Stimulated activated CD8-positive, alpha-beta memory T cell treated with anti-CD3 and anti-CD28 coated beads, Interleukin-12 subunit alpha, Interleukin-12 subunit beta, amount 100 ng/mL, for 4 hours (primary cell): ENCODE measurements at regions not wholly inside any gene's neighbourhood (a gene's known extent, or its start where the extent isn't known, plus 50 kb on each side); places are given as distances from the start of the nearest gene placed in this dataset.
"Not testable (repeated sequence)": the region's sequence is repeated elsewhere in the genome, so short reads cannot be mapped to it uniquely, and the experiment has no call there.

Experiments
- DNase-seq: peaks from one replicate; pipeline ENCODE4 v3.0.0-alpha.2; 2020; ENCODE audit warnings: low read depth

DNA sequence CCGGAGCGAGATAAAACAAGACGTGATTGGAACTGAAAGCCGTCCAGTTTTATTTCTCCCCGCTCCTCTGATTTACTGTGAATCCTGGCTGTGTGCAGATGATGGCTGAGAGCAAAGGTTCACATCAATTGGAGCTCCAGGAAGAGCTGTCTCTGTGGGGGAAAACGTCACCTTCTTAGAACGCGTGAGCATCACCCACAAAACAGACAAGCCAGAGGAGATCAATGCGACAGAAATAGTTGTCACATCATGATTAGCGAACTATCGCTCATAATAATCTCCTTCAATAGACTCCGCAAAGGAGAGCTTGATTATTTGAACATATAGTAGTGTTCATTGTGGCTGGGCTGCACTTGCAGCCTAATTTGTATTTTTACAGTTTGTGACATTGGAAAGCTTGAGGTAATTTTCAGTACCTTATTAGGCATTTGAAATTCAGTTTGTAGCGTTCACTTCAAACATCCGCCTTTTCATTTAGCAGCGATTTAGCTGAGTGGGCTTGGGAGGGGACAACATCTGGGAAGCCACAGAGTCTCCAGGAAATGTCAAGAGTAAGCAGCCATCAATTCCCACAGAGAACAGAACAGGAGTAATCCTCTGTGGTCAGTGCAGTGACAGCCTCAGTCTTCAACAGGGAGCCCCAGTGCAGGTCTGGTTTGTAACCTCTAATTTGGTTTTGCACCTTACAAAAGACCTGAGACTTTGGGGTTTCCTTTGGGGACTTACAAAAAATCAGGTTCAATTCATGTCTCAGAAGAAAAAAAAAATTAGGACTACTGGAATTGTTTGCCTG lies 276.8 kb upstream of the PFKP start:
- no peak for DNase-seq

DNA sequence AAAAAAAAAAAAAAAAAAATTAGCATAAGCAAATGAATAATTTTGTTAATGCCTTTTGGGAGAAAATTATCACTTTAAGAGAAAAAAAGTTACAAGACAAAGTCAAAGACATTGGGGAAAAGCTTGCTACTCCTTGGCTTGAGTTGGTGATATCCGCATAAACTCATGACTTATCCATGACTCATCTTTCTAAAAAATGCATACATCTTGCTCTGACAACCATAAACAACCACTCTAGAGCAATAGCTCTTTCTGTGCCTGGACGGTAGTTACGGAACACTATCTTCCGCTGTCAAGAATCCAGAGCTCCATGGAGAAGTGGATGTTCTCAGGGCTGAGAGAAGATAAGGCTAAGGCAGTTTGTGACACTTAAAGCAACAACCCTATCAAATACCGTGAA lies 281.1 kb upstream of the PFKP start:
- DNase-seq, result no peak

DNA sequence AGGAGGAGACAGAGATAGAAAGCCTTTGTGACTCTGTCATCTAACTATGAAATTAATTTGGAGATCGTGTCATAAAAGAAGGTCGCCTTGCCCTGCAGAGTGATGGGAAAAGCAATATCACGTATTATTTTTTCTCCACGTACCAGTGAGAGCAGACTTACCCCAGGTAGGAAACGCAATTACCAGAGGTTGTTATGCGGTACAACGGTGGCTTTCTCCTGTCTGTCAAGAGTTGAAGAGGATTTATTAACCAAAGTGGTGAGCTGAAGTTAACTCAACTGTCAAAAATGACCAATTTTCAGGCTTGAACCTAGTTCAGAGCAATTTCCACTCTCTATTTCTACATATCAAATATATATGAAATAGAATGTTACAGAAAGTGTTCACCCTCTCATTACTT lies 282.6 kb upstream of the PFKP start:
- no peak for DNase-seq

DNA sequence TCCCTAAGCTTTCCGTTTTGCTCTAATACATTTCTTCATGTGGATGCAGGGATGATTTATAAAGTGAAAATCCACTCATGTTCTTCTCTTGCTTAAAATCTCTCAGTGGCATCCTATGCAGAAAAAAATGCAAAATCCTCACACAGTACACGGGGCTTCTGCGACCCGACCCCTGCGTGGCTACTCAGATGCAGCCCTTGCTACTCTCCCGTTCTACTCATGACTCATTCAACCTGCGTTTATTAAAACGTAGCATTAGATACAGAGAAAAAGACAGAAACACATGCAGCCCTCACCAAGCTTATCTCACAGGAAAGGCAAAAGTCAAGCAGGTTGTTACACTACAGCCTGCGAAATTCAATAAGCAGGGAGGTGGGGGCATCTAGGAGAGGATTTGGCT lies 284.4 kb upstream of the PFKP start:
- no peak for DNase-seq

DNA sequence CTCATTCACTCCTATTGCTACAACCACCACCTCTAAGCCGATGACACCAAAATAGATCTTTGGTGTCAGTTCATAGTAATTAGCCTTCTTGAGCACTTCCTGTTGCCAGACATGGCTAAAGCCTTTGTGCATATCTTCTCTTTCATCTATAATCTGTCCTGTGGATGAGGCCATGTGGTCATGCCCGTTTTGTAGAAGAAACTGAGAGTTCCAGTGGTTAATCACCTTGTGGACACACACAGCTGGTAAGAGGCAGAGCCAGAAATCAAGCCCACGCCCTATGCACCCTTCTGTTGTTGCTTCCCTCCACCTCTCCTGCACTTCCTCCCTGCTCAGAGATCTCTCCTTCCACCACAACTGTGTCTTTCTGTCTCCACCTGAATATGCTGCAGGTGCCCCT lies 285.1 kb upstream of the PFKP start:
- no peak for DNase-seq

DNA sequence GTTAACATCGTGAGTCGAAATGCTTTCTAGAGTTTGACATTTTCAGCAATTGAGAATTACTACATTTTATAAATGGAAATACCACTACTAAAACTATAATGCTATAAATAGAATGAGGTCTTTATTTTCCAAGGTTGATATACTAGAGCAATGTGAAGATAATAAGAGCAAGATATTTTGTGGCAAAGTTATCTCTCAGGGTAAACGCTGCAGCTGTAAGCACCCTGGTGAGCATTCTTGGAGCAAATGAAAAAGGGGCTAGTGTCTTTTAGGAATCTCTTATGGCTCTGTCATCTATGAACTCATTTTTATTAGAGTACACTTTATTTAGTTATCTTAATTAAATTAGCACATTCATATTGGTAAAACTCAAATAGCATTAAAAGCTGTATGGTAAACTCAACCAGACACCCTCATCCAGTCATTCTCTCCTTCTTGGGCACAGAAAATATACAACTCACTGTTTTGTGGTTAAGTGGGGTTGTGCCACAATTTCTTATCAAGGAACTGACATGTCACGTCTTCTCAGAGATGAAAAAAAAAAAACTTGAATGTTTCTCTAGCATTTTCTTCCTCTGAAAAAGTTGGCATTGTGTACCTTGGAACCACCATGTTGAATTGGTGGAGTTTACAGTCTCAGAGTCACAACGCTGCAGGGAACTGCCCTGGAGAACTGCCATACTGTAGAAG lies 289.5 kb upstream of the PFKP start:
- DNase-seq, result no peak

DNA sequence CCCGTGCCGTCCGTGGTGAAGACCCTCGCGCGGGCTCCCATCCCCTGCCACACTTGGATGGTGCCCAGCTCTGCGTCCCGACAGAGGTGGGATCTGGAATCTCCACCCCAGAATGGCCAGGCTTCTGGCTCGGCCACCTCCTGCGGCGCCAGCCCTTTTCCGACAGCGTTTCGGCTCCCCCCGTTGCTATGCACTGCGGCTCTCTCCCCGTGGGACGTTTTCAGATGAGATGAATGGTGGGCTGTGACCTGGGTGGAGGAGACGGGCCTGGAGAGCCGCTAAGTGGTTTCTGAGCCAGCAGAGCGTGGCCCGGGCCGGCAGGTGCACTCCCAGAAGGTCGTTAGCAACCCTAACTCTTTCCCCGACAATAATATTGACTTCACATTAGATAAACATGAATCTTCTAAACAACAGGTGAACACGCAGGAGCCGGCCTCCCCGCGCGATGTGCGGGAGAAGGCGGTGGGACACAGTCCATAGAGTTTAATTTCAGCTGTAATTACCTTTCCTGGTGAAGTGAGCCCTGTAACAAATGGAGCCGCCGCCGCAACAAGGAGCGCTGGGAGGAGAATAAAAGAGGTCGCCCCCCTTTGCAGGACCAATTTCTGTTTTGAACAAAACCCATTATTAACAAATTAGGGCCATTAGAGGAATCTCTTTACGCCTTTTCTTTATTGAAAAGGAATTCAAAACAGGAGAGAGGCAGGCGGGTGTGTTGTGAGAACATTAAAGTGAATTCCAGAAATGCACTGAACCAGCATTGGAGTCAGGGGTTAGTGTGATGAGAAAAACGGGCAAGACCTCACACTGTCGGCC lies 294.3 kb upstream of the PFKP start:
- DNase-seq, result no peak

DNA sequence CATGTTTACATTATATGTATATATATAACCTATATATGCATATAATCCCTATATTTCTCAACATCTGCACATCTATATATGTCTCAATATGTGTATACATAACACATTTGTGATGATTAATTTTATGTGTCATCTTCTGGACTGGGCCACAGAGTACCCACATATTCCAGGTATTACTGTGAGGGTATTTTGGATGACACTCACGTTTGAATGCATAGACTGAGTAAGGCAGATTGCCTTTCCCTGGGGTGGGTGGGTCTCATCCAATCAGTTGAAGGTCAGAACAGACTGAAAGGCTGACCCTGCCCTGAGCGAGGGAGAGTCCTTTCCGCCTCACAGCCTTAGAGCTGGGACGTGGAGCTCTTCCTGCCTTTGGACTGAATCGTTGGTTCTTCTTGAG lies 295.2 kb upstream of the PFKP start:
- DNase-seq, result no peak

DNA sequence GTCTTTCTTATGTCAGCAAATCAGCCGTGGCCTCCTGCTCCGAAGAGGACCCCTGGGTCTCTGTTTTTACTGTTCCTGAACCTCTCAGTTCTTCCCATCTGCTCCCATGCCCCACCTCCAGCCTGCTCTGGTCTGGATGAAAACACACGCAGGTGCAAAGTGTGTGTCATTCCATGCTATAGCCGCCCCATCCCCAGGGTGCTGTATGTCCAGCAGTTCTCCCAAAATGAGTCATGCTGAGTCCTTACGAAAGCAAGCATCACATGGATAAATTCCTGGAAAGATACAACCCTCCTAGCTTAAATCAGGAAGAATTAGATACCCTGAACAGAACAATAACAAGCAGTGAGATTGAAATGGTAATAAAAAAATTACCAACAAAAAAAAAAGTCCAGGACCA lies 300.1 kb upstream of the PFKP start:
- not testable (repeated sequence) for DNase-seq

DNA sequence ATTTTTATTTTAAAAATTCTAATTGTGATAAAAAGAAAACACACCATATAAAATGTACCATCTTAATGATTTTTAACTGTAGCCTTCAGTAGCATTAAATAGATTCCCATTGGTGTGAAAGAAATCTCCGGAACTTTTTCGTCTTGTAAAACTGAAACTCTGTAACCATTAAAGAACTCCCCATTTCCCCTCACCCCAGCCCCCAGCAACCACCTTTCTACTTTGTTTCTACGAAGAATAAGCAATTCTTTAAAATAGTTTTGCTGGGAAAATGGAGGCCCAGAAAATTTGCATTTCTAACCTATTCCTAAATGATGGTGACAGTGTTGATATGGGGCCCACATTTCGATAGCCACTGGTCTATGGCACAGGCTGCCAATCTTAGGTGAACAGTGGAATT lies 305.4 kb upstream of the PFKP start:
- DNase-seq, result no peak

DNA sequence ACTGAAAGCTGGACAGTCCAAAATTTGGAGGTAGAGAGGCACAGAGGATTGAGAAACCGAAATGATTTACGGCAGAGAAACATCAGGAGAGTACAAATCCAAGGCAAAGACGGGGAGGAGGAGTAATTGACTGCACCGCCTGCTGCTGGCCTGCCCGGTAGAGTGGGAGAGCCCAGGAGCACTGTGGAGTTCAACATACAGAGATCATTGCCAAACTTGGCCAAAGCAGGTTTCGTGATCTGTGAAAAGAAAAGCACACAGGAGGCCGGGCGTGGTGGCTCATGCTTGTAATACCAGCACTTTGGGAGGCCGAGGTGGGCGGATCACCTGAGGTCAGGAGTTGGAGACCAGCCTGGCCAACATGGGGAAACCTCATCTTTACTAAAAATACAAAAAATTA lies 306.0 kb upstream of the PFKP start:
- DNase-seq, result no peak

DNA sequence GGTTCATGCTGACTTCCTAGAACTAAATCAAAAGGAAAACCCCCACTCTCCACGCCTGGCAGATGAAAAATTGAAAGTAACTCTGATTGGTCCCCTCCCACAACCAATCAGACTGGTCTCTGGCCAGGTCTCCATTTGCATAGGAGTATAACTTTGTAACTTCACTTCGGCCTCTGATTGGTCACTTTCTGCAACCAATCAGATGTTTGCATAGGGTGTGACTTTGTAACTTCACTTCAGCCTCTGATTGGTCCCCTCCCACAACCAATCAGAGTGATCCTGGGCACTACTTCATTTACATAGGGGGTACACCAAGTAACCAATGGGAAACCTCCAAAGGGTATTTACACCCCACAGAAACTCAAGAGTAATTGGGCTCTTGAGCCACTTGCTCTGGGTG lies 306.6 kb upstream of the PFKP start:
- DNase-seq, result no peak

DNA sequence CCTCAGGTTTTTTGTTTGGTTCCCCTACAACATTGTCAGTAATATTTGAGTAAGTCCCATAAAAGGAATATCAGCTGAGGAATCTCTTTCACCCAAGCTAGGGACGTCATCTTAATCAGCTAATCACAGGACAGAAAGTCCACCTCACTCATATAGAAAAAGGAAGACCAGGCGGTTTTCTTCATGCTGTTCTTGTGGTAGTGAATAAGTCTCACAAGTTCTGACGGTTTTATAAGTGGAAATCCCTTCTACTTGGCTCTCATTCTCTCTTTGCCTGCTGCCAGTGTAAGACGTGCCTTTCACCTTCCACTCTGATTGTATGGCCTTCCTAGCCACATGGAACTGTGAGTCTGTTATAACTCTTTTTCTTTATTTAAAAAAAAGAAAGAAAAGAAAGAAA lies 308.1 kb upstream of the PFKP start:
- DNase-seq, result no peak

DNA sequence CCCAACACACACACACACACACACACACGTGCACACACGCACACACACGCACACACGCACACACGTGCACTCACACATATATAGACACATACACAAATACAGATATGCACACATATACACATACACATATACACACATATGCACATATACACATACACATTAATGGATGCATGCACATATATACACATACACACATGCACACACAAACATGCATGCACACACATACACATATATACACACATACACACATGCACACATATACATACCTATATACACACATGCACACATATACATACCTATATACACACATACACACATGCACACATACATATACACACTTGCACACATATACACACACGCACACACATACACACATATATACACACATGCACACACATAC lies 312.4 kb upstream of the PFKP start:
- no peak for DNase-seq

DNA sequence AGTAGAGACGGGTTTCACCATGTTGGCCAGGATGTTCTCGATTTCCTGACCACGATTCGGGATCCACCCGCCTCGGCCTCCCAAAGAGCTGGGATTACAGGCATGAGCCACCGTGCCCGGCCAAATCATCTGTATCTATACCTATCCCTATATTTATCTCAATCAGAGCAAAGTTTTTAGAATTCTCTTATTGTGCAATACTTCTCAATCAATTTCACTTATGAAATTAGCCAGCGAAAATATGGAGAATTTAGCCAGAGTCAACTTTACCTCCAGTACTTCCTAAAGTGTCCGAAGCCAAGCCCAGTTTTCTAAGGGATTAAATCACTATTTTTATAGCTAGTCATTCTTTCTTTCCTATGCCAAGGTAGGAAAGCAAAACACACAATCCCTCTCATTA lies 319.1 kb upstream of the PFKP start:
- DNase-seq, result no peak

DNA sequence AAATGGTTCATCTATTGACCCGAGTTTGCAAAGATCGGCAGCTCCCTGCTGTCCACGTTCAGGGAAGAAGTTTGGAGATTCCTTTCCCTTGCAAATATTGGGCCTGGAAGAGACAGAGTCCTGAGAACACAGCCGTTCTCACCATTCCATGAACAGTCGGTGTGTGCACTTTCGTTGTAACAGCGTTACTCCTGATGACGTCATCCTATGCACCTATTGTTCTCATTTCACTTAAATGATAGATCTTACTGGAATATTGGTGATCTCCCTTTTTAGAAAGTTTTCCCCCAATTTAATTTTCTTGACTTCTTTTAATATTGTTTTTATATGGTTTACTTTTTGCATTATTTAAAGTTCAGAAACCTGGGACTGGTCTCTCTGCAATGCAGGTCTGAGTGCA lies 320.7 kb upstream of the PFKP start:
- DNase-seq, result no peak

DNA sequence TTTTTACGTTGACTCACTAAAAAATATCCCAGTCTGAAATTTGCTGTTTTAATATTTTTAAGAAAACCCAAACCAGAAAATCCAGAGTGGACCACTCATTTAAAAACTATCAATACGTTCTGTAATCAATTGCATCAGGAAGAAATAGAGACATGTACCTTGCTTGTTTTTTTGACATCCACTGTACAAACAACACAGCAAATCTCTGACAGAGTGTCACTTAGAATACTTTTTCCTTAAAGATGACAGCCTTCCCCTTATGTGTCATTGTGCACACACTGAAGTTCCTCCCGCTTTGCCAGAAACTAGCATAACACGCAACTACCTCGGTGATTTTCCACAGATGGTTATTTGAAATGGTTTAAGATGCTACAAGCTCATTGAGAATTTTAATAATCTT lies 321.7 kb upstream of the PFKP start:
- DNase-seq, result no peak

DNA sequence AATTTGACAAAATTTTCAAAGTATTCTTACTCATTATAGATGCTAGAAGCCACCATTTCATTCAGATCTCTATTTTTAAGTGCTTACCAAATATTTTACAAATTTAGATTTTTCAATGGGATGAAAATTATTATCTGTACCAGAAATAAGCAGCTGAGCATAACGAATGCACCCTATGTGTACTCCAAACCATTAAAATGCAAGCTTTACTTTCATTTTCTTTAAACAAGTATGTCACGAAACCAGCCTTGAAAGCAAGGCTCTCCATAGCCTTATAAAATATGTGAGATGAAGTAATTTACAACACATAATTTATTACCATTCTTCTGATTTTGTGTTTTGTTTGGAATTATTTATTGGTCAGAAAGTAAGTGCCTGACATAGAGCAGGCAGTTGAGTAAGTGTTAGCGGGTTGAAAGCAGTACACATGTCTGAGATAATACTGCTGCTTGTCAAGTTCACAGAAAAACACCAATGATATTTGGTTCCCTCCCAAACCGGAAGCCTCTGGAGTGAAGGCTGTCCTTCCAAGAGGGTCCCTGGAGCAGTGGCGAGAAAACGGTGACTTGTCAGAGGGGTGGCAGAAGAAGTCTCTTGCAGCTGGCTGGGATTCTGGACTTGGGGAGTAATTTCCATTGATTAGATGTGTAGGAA lies 322.7 kb upstream of the PFKP start:
- DNase-seq, result no peak

DNA sequence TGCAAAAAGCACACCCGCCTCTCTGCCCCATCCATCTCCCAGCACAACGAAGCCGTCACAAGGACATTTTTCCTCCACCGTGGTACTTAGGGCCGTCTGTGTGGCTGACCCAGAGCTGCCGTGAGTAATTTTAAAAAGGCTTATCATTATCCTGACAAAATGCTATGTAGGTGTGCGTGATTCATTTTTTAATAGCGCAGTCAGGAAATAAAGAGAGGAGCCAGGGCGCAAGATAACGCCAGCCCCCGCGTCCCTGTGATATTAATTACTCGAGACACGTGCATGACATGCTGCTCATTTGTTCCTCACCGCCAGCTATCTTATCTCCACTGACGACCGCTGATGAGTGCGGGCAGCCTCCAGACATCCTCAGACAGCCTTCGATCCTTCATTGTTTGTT lies 332.7 kb upstream of the PFKP start:
- DNase-seq, result no peak

DNA sequence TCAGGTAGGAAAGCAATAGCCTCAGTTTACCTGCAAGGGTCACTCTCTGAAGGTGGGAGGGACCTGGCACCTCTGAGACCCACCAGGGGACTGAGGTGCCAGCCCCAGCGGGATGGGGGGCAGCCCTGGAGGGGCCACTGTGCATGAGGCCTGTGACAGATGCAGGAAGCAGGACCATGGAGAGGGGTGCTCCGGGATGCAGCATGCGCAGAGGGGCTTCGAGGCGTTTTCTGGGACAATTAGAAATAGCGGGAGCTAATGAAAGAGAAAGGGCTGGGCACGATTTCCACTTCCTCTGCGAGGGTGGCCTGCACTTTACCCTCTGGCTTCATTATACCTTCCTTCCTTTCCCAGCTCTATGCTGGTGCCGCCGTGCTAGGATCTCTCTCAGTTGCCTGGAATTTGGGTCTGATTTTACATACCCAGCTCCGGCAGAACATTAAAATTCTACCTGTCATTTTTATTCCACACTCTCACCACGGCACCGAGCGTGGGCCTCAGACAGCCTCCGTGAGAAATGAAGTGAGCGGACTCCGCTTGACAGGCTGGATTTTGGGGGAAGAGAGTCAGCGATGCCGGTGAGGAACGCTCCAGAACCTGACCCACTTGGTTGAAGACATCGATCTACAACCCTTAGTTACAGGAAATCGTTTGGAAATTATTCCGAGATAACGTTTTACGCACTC lies 333.9 kb upstream of the PFKP start:
- DNase-seq, result no peak

DNA sequence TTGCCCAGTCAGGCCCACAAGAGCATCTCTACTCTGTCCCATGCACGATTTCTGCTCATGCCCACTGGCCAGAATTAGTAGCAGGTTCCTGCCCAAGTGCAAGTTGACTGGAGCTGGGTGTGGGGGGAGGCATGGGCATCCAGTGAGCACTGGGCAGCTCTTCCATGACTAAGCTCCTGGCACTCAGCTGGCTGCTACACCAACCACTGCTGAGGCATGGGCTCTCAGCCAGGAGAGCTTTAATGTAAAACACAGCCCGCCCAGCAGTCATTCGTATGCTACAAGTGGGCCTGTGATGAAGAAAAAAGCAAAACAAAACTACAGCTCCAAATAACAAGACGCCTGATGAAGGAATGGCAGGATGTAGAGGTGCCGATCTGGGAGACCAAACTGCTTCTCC lies 335.4 kb upstream of the PFKP start:
- DNase-seq, result no peak

DNA sequence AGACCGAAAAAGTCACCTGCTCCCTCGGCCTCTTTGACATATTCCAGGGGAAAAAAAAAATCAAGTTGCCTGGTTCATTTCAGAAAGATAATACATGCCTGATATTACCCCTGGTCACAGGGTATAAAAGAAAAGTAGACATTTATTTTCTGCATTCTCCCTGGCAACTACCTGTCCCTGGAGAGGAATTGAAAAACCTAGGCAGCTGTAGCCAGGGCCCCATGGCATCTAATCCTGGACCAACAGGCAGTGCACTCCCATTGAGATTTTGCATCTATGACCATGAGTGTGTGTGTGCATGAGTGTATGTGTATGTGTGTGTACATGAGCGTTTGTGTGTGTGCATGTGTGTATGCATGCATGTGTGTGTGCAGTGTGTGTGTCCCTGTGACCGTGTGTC lies 338.2 kb upstream of the PFKP start:
- DNase-seq, result no peak
